H9 (cell line): ENCODE measurements at regions not wholly inside any gene's neighbourhood (a gene's known extent, or its start where the extent isn't known, plus 50 kb on each side); places are given as distances from the start of the nearest gene placed in this dataset.

Experiments used
- DNase-seq: peaks from one replicate; pipeline ENCODE4 v3.0.0-alpha.2; 2017
- H2AFZ ChIP-seq: one replicate; pipeline ENCODE4 v1.6.1; 2013; ENCODE audit warnings: mild to moderate bottlenecking, low read length, control low read depth, moderate library complexity
- H2AK5ac ChIP-seq: 2 replicates; pipeline ENCODE4 v1.6.1; 2013; ENCODE audit warnings: low read length, control low read depth, mixed read lengths; ENCODE audit not compliant: insufficient read length
- H2BK120ac ChIP-seq: one replicate; pipeline ENCODE4 v1.6.1; 2013; ENCODE audit warnings: low read depth, mild to moderate bottlenecking, low read length, control low read depth, inconsistent platforms; ENCODE audit not compliant: poor library complexity, severe bottlenecking
- H2BK12ac ChIP-seq: 2 replicates; pipeline ENCODE4 v1.6.1; 2013; ENCODE audit warnings: low read length, control low read depth, mixed read lengths, low read depth; ENCODE audit not compliant: insufficient read length
- H2BK15ac ChIP-seq: 2 replicates; pipeline ENCODE4 v1.6.1; 2013; ENCODE audit warnings: low read depth, low read length, control low read depth
- H2BK20ac ChIP-seq: one replicate; pipeline ENCODE4 v1.6.1; 2013; ENCODE audit warnings: low read depth, mild to moderate bottlenecking, low read length, control low read depth, inconsistent platforms; ENCODE audit not compliant: poor library complexity, severe bottlenecking
- H2BK5ac ChIP-seq: 2 replicates; pipeline ENCODE4 v1.6.1; 2013; ENCODE audit warnings: low read length, control low read depth, mixed read lengths; ENCODE audit not compliant: insufficient read length
- H3K14ac ChIP-seq: 2 replicates; pipeline ENCODE4 v1.6.1; 2013; ENCODE audit warnings: low read length, control low read depth; ENCODE audit not compliant: insufficient read depth
- H3K18ac ChIP-seq: 2 replicates; pipeline ENCODE4 v1.6.1; 2013; ENCODE audit warnings: low read depth, mild to moderate bottlenecking, mixed read lengths, low read length, control low read depth; ENCODE audit not compliant: insufficient read length
- H3K23ac ChIP-seq: 2 replicates; pipeline ENCODE4 v1.6.1; 2013; ENCODE audit warnings: low read length, control low read depth, mixed read lengths, low read depth; ENCODE audit not compliant: insufficient read length
- H3K23me2 ChIP-seq: 2 replicates; pipeline ENCODE4 v1.6.1; 2013; ENCODE audit warnings: low read depth, mild to moderate bottlenecking, mixed read lengths, low read length, control low read depth; ENCODE audit not compliant: insufficient read length, poor library complexity, severe bottlenecking
- H3K27ac ChIP-seq: 2 replicates; pipeline ENCODE4 v1.5.1; 2013; ENCODE audit warnings: low read length, control low read depth, mixed read lengths, low read depth; ENCODE audit not compliant: insufficient read length
- H3K27me3 ChIP-seq: 2 replicates; pipeline ENCODE4 v1.6.1; 2013; ENCODE audit warnings: low read length, control low read depth, inconsistent platforms; ENCODE audit not compliant: insufficient read depth
- H3K4ac ChIP-seq: 2 replicates; pipeline ENCODE4 v1.6.1; 2013; ENCODE audit warnings: low read depth, mild to moderate bottlenecking, control low read depth, inconsistent platforms, low read length, moderate library complexity
- H3K4me1 ChIP-seq: 2 replicates; pipeline ENCODE4 v1.6.1; 2013; ENCODE audit warnings: low read length, control low read depth, inconsistent platforms; ENCODE audit not compliant: insufficient read depth
- H3K4me2 ChIP-seq: 2 replicates; pipeline ENCODE4 v1.6.1; 2013; ENCODE audit warnings: low read length, control low read depth, mixed read lengths; ENCODE audit not compliant: insufficient read length, insufficient read depth
- H3K56ac ChIP-seq: 2 replicates; pipeline ENCODE4 v1.6.1; 2013; ENCODE audit warnings: low read depth, mild to moderate bottlenecking, mixed read lengths, low read length, control low read depth; ENCODE audit not compliant: insufficient read length
- H3K79me1 ChIP-seq: 2 replicates; pipeline ENCODE4 v1.6.1; 2013; ENCODE audit warnings: low read depth, mild to moderate bottlenecking, moderate library complexity, low read length, control low read depth, inconsistent platforms; ENCODE audit not compliant: insufficient read depth, poor library complexity, severe bottlenecking
- H3K79me2 ChIP-seq: 2 replicates; pipeline ENCODE4 v1.6.1; 2013; ENCODE audit warnings: low read length, control low read depth, inconsistent platforms; ENCODE audit not compliant: insufficient read depth
- H3K9ac ChIP-seq: 2 replicates; pipeline ENCODE4 v1.6.1; 2013; ENCODE audit warnings: low read length, control low read depth, mixed read lengths; ENCODE audit not compliant: insufficient read length; ENCODE audit errors: extremely low read depth
- H3K9me3 ChIP-seq: one replicate; pipeline ENCODE4 v1.6.1; 2013; ENCODE audit warnings: low read depth, low read length, inconsistent platforms; ENCODE audit not compliant: control insufficient read depth
- H3T11ph ChIP-seq: one replicate; pipeline ENCODE4 v1.6.1; 2013; ENCODE audit warnings: mild to moderate bottlenecking, low read length, control low read depth, inconsistent platforms
- H4K20me1 ChIP-seq: one replicate; pipeline ENCODE4 v1.6.1; 2013; ENCODE audit not compliant: control insufficient read depth, insufficient read length, insufficient read depth
- H4K5ac ChIP-seq: 2 replicates; pipeline ENCODE4 v1.6.1; 2013; ENCODE audit warnings: low read depth, mild to moderate bottlenecking, mixed read lengths, low read length, control low read depth; ENCODE audit not compliant: insufficient read length
- H4K8ac ChIP-seq: replicated peaks from 2 replicates; pipeline ENCODE4 v1.6.1; 2013; ENCODE audit warnings: low read length, control low read depth, mixed read lengths, low read depth; ENCODE audit not compliant: insufficient read length
- H4K91ac ChIP-seq: 2 replicates; pipeline ENCODE4 v1.6.1; 2013; ENCODE audit warnings: low read depth, mild to moderate bottlenecking, moderate library complexity, mixed read lengths, low read length, control low read depth; ENCODE audit not compliant: insufficient read length
- H3K27ac Mint-ChIP-seq, 3 experiments: 2 replicates in 2 of 3; 3 replicates in 1 of 3; pipeline ENCODE4 v1.8.0; 2020 to 2021; ENCODE audit warnings: mixed read lengths in 3 of 3, mild to moderate bottlenecking in 1 of 3, moderate library complexity in 1 of 3
- H3K27me3 Mint-ChIP-seq: 2 replicates; pipeline ENCODE4 v1.8.0; 2021; ENCODE audit warnings: low read depth, mild to moderate bottlenecking, moderate library complexity, mixed read lengths
- H3K36me3 Mint-ChIP-seq, 3 experiments: 2 replicates in 2 of 3; 3 replicates in 1 of 3; pipeline ENCODE4 v1.8.0; 2020 to 2021; ENCODE audit warnings: low read depth in 3 of 3, mixed read lengths in 3 of 3; ENCODE audit not compliant: insufficient read depth in 1 of 3
- H3K4me1 Mint-ChIP-seq, 2 experiments: 2 replicates each; pipeline ENCODE4 v1.8.0; 2020; ENCODE audit warnings: mixed read lengths in 2 of 2
- H3K4me3 Mint-ChIP-seq, 2 experiments: 2 replicates in 1 of 2; 3 replicates in 1 of 2; pipeline ENCODE4 v1.8.0; 2020 to 2021; ENCODE audit warnings: mild to moderate bottlenecking in 2 of 2, mixed read lengths in 2 of 2, moderate library complexity in 1 of 2
- H3K9me3 Mint-ChIP-seq, 2 experiments: 2 replicates in 1 of 2; 3 replicates in 1 of 2; pipeline ENCODE4 v1.8.0; 2020; ENCODE audit warnings: mild to moderate bottlenecking in 2 of 2, mixed read lengths in 2 of 2, moderate library complexity in 1 of 2
- WGBS: extraction: QIAGEN DNeasy Blood & Tissue Kit; methylation state at CpG from one replicate; pipeline ENCODE4 v1.1.7; 2013; ENCODE audit warnings: missing lambda C conversion rate, low lambda C conversion rate, mixed read lengths; ENCODE audit not compliant: insufficient read length; ENCODE audit errors: extremely low coverage; 5-methylcytosine and 5-hydroxymethylcytosine counted together
- TF ChIP-seq, protein P1 (sequence below): fragments of 200-600 bp; sonication (generic); conservative IDR thresholded peaks from 3 replicates; pipeline ENCODE4 v1.8.0; 2021; ENCODE audit warnings: antibody characterized with exemption, mild to moderate bottlenecking

DNA sequence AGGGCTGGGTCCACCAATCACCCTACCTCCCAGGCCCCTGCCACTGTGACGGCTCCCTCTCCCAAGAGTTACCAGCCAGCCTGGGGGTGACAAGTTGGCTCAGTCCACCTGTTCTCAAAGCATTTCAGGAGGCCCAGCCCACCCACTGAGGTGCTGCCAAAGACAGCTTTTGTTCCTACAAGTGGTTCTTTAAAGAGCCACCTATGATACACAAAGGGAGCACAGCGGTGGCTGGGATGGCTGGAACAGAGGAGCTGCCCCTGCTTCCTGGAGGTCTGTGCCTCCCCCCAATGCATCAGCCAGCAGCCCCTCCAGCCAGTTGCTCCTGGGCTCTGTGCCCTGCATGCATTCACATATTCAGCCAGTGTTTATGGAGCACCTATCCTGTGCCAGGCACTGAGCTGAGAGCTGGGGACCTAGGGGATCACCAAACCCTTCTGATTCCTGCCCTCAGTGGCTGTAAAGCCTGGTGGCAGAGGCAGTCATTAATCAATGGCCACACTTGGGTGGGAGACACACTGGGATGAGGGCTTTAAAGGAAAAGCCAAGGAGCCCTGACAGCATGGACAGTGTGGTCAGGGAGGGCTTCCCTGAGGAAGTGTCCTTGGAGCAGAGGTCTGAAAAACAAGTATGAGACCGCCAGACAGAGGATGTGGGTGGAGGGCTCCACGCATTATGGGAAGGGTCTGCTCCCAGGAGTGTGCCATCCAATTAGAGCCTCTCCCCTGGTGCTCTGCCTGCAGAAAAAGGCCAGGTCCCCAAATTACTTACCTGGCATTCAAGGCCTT lies 107.1 kb upstream of the LINGO1 start:
- H3K23ac ChIP-seq: no peak overlapping the region
- H3K27me3 ChIP-seq: no peaks in the 10 kb centered on the region
- no peak overlapping the region for H4K91ac ChIP-seq
- H3K79me1 ChIP-seq: no peaks in the 10 kb centered on the region
- peak; percentile 87 for DNase-seq
- Mint-ChIP-seq H3K4me1 (peaks cover 41 to 45% of the 10 kb centered on the region in 2 experiments), H3K9me3 (no peaks in the 10 kb centered on the region), H3K4me3 (peak overlapping the region; percentile 41 to 44), H3K36me3 (no peaks in the 10 kb centered on the region), H3K27me3 (peaks cover 59% of the 10 kb centered on the region), H3K27ac (peak overlapping the region; percentile 43 to 96 (median 94))
- no peak overlapping the region for H4K8ac ChIP-seq
- no peak overlapping the region for H3T11ph ChIP-seq
- no peak overlapping the region for H2AK5ac ChIP-seq
- peak overlapping the region; percentile 41 for H3K4me2 ChIP-seq
- H4K20me1 ChIP-seq: no peaks in the 10 kb centered on the region
- peaks cover 10% of the 10 kb centered on the region; the same call in 1 of the 2 replicates for H3K4me1 ChIP-seq
- no peak overlapping the region for H3K56ac ChIP-seq
- H2BK5ac ChIP-seq: no peak overlapping the region
- no CpG with 5 or more reads among the region's 4 CpGs for WGBS
- H3K9me3 ChIP-seq: no peaks in the 10 kb centered on the region
- no peak overlapping the region for H2BK15ac ChIP-seq
- no peak overlapping the region for H3K9ac ChIP-seq
- H4K5ac ChIP-seq: no peak overlapping the region
- no peaks in the 10 kb centered on the region for H3K79me2 ChIP-seq
- H2AFZ ChIP-seq: no peak overlapping the region
- TF ChIP-seq, protein P1, sequence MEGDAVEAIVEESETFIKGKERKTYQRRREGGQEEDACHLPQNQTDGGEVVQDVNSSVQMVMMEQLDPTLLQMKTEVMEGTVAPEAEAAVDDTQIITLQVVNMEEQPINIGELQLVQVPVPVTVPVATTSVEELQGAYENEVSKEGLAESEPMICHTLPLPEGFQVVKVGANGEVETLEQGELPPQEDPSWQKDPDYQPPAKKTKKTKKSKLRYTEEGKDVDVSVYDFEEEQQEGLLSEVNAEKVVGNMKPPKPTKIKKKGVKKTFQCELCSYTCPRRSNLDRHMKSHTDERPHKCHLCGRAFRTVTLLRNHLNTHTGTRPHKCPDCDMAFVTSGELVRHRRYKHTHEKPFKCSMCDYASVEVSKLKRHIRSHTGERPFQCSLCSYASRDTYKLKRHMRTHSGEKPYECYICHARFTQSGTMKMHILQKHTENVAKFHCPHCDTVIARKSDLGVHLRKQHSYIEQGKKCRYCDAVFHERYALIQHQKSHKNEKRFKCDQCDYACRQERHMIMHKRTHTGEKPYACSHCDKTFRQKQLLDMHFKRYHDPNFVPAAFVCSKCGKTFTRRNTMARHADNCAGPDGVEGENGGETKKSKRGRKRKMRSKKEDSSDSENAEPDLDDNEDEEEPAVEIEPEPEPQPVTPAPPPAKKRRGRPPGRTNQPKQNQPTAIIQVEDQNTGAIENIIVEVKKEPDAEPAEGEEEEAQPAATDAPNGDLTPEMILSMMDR: no peak
- 0 out of 2 replicates have a peak overlapping the region, but pooled peaks have one; percentile 10 for H3K14ac ChIP-seq
- H3K27ac ChIP-seq: no peak overlapping the region
- H3K4ac ChIP-seq: no peak overlapping the region
- H3K18ac ChIP-seq: peak overlapping the region; percentile 51
- H2BK12ac ChIP-seq: no peak overlapping the region
- H2BK20ac ChIP-seq: no peak overlapping the region
- no peak overlapping the region for H2BK120ac ChIP-seq
- peaks cover 3% of the 10 kb centered on the region for H3K23me2 ChIP-seq
